Ramos (cell line): ENCODE measurements at regions not wholly inside any gene's neighbourhood (a gene's known extent, or its start where the extent isn't known, plus 50 kb on each side); places are given as distances from the start of the nearest gene placed in this dataset.
"Not testable (repeated sequence)": the region's sequence is repeated elsewhere in the genome, so short reads cannot be mapped to it uniquely, and the experiment has no call there.

ENCODE experiments used
- in situ Hi-C: fragments of 300-500 bp; cut with MboI; formaldehyde crosslinking; loops from one replicate; pipeline ENCODE4 v1.14.3; 2022; ENCODE audit warnings: low sequenced_read_pairs; ENCODE audit not compliant: unreplicated experiment

GRCh38 chr17:77634710-77635109 is 323.8 kb upstream of the TNRC6C start:
- in situ Hi-C loops, result no loop called here

DNA sequence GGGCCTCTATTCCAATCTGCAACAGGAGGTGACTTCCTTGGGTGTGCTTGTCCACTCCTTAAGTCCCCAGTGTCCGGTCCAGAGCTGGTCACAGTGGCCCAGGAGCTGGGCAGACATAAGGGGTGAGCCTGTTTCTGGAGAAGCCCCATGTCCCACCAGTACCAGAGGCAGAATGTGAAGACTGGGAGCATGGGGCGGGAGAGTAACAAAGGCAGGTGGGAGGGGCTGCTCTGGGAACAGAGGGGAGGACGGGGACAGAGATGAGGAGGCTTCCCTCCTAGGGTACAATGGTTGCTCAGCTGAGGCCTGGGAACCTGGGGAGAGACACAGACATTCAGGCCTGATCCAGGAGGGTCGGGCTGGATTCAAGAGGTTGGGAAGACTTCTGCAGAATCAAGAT is 323.3 kb upstream of the TNRC6C start:
- in situ Hi-C loops, result no loop called here

- in situ Hi-C loops, result not testable (repeated sequence)
Measured at GRCh38 chr17:77635785-77636184, 322.7 kb upstream of the TNRC6C start.

DNA sequence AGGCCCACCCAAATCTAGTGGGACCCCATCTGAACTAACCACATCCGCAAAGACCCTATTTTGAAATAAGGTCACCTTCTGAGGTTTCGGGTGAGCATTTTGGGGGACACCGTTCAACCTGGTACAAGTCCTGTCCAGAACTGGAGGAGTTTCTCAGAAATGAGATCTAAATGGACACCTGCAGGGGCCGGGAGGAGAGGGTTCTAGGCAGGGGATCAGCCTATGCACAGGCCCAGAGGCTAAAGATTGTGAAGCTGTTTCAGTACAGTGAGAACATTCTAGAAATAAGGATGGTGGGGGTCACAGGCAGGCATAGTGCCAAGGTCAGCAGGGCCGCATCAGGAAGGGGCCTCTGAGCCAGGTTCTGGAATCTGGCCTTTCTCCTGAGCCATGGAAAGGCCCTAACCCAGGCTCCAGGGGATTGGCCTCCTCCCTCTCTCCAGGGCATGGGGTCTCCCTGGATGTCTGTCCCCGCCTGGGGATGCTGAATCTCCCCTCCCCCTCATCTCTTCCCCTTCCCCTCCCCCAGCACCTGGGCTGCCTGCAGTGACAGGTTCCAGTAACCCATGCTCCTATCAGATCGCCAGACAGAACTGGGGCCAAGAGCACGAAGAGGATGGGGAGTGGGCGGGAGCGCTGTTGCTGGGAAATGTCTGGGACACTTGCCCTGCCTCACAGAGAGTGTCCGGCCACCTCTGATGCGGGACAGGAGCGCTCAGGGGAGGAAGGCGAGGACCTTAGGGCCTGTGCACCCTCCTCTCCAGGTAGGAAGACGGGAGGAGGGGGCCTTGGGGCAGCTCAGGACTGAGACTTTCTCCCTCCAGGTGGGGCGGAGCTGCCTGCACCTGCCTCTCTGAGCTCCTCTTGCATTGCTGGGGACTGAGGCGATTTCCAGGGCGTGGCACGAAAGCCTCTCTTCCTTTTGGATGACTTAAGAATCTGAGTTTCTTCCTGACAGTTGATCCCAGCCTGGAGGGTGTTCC is 321.4 kb upstream of the TNRC6C start:
- in situ Hi-C loops, result no loop called here

- in situ Hi-C loops, result no loop called here
Measured at GRCh38 chr17:77637818-77638575, 320.5 kb upstream of the TNRC6C start.

GRCh38 chr17:77640252-77640651 is 318.3 kb upstream of the TNRC6C start:
- in situ Hi-C loops, result no loop called here

GRCh38 chr17:77640916-77641605 is 317.4 kb upstream of the TNRC6C start:
- in situ Hi-C loops, result no loop called here

GRCh38 chr17:77641718-77642117 is 316.8 kb upstream of the TNRC6C start:
- in situ Hi-C loops, result no loop called here

DNA sequence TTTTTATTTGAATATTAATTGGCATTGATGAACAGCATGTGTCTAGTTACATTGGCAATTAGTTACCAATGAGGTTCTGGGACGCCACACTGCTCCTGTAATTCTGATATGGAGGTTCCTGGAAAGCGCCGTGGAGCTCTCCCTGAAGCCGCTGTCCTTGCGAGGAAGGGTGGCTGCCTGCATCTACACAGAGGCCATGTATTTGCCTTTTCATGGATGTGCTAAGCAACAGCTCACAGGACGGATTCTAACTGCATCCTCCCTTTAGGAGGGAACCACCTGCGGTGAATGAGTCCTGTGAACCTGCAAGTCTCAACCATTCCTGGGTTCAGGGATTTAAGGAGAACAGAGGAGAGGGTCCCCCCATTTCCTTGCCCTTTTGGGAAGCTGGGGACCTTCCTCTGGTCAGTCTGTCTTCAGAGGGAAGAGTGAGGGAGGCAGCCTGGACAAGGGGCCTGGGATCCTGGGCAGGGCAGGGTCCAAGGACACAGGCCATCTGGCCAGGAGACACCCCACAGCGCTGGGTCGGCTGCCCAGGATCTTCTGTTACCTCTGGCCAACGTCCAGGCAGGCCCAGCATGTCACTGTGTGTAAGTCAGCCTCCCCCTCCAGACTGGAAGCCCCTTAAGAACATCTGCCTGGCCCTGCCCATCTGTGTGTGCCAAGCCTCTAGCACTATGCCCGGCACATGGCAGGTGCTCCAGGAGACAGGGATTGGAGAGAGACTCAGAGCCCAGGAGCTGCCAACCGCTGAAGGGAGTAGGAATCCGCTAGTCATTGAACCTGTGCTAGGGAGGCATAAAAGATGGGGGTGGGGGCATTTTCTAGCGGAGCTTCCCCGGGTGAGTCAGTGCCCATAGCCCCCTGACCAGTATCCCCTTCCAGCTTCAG is 314.1 kb upstream of the TNRC6C start:
- in situ Hi-C loops, result no loop called here

GRCh38 chr17:77645072-77646045 is 313.1 kb upstream of the TNRC6C start:
- in situ Hi-C loops, result no loop called here

- in situ Hi-C loops, result no loop called here
Measured at GRCh38 chr17:77646046-77646430, 312.5 kb upstream of the TNRC6C start.

- in situ Hi-C loops, result no loop called here
Measured at GRCh38 chr17:77647531-77647930, 311.0 kb upstream of the TNRC6C start.

DNA sequence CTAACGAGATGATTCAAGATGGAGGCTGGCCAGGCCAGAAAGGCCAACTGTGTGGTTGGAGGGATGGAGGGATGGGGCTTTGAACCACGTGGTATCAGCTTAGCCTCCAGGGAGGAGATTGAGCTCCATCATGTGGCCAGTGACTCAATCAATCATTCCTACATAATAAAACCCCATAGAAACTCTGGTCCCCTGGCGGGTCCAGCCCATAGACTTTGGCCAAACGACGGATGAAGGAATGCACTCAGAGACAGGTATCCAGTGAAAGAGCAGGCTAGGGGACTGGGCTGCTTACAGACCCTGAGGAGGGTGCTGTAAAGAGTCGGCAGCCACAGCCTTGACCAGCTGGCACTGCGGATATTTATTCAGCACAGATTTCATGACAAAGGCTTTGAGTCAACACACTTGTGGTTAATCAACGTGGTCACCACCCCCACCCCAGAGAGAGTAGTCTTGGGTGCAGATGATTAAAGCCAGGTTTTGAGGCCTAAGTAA is 308.7 kb upstream of the TNRC6C start:
- in situ Hi-C loops, result no loop called here

GRCh38 chr17:77651988-77652387 is 306.5 kb upstream of the TNRC6C start:
- in situ Hi-C loops, result no loop called here

GRCh38 chr17:77654296-77654695 is 304.2 kb upstream of the TNRC6C start:
- in situ Hi-C loops, result no loop called here

DNA sequence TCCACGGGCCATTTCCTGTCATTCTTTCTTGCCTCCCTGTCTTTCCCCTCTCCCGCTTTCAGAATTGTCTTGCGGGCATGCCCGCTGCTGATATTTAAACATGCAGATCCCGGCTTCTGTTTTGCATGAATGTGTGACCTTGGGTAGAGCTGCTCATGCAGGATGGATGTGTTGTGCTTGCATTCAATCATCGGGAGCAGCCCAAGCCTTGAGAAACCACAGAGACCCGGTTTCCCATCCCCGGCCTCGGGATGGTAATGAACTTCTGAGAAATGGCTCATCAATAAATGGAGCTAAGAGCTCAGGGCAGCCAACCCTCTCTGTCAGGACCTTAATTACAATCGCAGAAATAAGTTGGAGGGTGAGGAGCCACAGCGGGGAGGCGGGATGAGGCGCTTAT is 303.7 kb upstream of the TNRC6C start:
- in situ Hi-C loops, result no loop called here

GRCh38 chr17:77656054-77656453 is 302.4 kb upstream of the TNRC6C start:
- in situ Hi-C loops, result no loop called here

DNA sequence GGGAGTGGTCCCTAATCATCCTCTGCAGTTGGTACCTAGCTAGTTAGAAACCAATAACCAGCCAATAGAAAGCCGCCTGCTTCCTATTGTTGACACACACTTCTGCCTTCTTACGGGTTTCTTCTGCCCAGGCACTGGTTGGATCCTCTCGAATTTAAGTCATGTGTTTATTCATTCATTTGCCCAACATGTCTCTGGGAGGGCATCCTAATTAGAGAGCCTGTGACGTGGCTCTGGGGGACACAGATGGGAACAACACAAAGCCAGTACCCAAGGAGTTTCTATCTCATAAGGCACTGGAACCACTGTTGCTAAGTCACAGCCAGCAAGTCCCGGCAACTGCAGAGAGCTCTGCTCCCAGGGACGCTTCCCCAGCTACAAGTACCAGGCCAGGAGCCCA is 300.7 kb upstream of the TNRC6C start:
- in situ Hi-C loops, result no loop called here
